Tongue (tissue), 1 donor: ENCODE measurements at regions not wholly inside any gene's neighbourhood (a gene's known extent, or its start where the extent isn't known, plus 50 kb on each side); places are given as distances from the start of the nearest gene placed in this dataset.

ENCODE experiments used
- DNase-seq: peaks from one replicate; pipeline ENCODE4 v3.0.0-alpha.2; 2015

GRCh38 chr11:92540096-92540495 lies 315.5 kb downstream of the FAT3 start:
- DNase-seq: no peak

DNA sequence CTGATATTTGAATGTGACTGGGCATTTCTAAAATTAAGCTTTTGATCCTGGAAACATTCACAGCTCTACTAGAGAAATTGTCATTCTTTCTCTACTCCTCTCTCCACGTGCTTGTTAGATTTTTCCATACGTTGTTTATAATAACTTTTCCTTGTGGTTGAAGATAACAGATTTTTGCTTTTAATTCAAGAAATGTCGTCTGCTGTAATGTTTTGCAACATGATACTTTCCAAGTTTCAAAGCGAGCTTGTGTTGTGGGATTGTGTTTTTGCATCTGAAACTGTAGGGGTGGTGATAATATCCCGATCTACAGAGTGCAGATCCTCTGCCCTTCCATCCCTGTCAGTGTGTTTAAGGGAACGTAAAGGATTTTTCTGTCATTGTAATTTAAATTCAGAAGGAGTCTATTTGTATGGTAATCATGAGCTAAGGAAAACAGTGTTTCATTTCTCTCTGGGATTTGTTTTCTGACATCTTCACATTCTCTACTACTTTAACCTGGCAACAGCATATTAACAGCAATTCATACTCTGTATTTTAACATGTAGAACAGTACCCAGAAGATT lies 321.4 kb downstream of the FAT3 start:
- DNase-seq: no peak

- no peak for DNase-seq
These were observed 322.0 kb downstream of the FAT3 start for GRCh38 chr11:92546603-92547002.

GRCh38 chr11:92550411-92550810 lies 325.8 kb downstream of the FAT3 start:
- no peak for DNase-seq

DNA sequence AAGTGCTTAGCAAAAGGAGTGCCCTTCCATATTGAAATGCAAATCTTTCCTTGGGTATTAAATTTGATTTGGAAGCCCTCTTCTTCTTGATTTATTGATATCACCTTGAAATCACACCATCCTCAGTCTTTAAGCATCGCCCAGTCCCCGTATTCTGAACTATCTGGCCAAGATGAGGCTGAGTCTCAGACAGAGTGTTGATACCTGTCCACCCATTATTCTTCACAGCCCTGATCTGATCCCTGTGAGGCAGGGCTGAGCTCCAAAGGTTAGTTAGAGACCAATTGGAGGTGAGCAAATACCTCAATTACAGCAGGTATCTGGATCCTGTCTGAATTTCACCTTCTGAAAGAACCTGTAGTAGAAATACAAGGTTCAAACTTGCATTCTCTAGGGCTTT lies 326.3 kb downstream of the FAT3 start:
- DNase-seq: no peak

DNA sequence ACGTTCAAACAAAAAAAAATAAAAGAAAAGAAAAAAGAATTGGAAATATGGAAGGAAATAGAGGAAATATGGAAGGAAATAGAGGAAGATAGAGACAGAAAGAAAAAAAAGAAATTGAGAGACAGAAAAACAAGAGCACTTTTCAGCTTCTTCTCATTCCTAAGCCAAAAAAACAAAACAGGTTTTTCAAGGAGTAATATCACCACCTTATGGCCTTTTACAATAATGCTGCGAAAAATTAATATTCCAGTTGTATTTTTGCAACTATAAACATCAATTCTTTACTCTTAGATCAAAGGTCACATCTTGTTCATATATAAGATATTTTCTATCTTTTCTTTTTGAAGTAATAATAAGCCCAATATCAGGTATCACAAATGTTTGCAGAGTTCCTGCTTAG lies 328.3 kb downstream of the FAT3 start:
- peak; percentile 14 for DNase-seq

DNA sequence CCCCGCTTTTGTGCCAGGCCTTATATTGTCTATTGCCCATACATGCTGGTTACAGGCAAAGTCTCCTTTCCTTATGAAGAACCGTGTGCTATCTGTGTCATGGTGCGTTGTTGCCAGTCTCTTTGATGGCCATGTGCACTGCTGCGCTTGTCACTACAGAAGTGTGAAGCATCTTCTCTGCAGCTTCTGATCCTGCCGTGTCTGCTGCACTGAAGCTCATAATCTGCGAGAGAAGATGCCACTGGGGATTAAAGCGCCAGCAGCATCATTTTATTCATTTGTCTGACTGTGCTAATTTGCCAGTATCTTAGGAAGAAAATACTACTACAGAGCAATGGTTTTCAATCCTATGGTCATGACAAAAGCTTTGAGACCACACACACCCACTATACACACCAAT lies 330.1 kb downstream of the FAT3 start:
- no peak for DNase-seq

DNA sequence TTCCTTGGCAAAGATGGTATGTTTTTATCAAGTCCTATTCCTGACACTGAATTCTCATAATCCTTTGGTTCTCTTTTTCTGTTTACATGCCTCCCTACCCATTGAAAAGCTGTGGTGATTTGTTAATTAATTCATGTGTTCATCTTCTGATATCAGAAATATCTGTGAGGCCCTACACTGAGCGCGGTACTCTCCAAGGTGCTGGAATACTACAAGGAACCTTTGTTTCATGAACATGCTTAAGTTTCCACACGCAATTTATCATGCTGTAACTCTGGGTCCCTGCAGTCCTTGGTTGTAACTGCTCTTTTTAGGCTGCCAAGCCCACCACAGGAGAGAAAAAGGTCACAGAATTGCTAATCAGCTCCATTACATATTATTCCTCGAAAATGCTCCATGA lies 331.8 kb downstream of the FAT3 start:
- peak; percentile 69 for DNase-seq

DNA sequence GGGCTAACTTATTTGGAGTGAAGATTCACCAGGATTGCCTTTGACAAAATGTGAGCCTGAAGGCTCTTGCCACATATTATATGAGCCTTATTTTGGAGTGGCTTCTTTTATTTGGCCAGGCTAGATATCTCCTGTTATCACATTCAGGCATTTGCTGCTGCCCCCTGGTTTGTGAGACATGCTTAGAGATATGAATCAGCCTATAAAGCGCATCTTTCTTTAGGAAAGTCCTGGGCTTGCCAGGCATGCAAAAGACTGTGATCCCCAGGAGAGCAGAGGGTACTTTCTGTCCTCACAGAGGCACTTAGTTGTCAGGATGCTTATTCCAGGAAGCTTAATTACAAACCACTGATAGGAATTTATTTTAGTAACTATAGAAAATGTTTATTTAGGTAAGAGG lies 333.3 kb downstream of the FAT3 start:
- DNase-seq: no peak

GRCh38 chr11:92558323-92558722 lies 333.7 kb downstream of the FAT3 start:
- DNase-seq: no peak

DNA sequence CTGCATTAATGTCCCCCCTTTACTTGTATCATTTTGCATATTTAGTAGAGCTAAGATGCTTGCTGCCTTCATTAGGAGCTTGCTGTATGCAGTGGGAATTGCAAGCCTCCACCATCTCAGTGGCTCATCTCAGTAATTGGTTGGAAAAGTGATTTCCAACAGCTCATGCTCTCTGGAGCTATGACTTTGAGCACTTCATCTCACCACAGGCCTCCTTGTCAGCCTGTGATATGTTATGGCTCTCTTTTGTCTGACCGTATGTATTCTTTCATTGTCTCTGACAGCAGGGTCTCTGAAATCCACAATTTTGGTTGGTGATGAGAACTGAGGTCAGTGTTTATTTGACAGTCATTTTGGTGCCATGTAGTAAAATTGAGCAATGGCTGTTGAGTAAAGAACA lies 345.1 kb downstream of the FAT3 start:
- DNase-seq: no peak

- DNase-seq: no peak
These were observed 347.9 kb downstream of the FAT3 start for GRCh38 chr11:92572559-92572958.

- DNase-seq: no peak
These were observed 351.7 kb downstream of the FAT3 start for GRCh38 chr11:92576315-92576714.

DNA sequence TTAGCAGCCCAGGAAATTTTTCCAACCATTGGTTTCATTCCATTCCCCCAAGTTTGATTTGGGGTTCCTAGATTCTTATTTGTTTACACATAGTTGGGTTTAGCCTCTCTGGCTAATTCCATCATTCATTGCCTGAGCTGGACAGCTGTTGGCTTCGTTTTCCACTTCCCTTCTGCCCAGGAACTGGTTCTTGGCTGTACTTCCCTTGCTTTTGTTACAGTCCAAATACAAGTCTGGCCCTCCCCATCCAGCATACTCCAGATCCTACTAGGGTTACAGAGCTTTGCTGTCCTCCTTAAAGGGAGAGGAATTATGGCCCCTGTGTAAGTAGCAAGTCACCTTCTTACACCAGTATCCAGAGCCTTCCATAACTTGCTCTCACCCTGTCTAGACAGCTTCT lies 356.3 kb downstream of the FAT3 start:
- peak; percentile 28 for DNase-seq

DNA sequence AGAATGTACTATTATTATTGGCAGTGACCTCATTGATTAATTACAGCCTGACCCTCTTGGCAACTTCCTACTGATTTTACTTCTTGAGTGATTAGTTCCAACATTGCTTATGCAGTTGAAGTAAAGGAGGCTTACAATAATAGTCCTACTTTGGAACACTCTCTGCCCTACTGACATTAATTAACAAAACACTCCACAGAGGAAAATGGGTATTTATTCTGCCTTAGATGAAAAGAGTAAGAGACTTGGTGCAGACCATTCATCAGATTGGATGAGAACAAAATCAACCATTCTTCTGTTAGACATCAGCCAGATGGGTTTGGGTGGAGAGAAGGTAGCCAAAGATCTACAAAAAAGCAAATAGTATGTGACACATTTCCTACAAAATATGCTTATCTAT lies 363.8 kb downstream of the FAT3 start:
- no peak for DNase-seq

- DNase-seq: no peak
These were observed 364.9 kb downstream of the FAT3 start for GRCh38 chr11:92589512-92589911.

- no peak for DNase-seq
These were observed 366.9 kb downstream of the FAT3 start for GRCh38 chr11:92591521-92591920.

GRCh38 chr11:92594251-92594650 lies 369.6 kb downstream of the FAT3 start:
- no peak for DNase-seq

DNA sequence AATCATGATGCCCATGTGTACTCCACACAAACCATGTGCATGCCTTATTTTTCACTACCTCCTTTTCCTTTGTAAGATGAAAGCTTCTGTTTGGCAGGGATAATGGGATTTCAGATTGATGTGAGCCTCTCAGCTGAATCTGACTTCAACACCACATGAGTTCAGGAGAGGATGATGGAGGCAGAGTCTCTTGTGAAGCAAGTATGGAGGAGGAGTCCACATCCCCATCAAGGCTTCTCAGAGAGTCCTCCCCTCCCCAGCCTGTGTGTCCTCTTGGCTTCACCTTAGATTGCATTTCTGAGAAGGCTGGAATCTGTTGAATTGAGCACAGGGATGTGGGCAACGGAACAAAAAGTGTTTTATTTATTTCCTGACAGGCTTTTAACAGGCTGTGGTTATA lies 370.4 kb downstream of the FAT3 start:
- DNase-seq: no peak

GRCh38 chr11:92596596-92597317 lies 372.1 kb downstream of the FAT3 start:
- no peak for DNase-seq

GRCh38 chr11:92601048-92601447 lies 368.4 kb upstream of the MTNR1B start:
- DNase-seq: no peak

GRCh38 chr11:92605667-92606066 lies 363.8 kb upstream of the MTNR1B start:
- DNase-seq: no peak

- DNase-seq: no peak
These were observed 361.3 kb upstream of the MTNR1B start for GRCh38 chr11:92607969-92608722.

- DNase-seq: no peak
These were observed 358.3 kb upstream of the MTNR1B start for GRCh38 chr11:92611157-92611556.
